Ishikawa (cell line): ENCODE measurements at regions not wholly inside any gene's neighbourhood (a gene's known extent, or its start where the extent isn't known, plus 50 kb on each side); places are given as distances from the start of the nearest gene placed in this dataset.

Source experiments
- CEBPB ChIP-seq: IDR thresholded peaks from 2 replicates; pipeline ENCODE4 v1.6.1; 2012
- CREB1 ChIP-seq: IDR thresholded peaks from 2 replicates; pipeline ENCODE4 v1.6.1; 2012; ENCODE audit warnings: low read depth
- EGR1 ChIP-seq: IDR thresholded peaks from 2 replicates; pipeline ENCODE4 v1.6.1; 2012
- EP300 ChIP-seq: IDR thresholded peaks from 2 replicates; pipeline ENCODE4 v1.6.1; 2012; ENCODE audit warnings: borderline replicate concordance
- FOXM1 ChIP-seq: IDR thresholded peaks from 2 replicates; pipeline ENCODE4 v1.6.1; 2012; ENCODE audit warnings: low read depth, borderline replicate concordance
- MAX ChIP-seq: IDR thresholded peaks from 2 replicates; pipeline ENCODE4 v1.6.1; 2012
- NFIC ChIP-seq: IDR thresholded peaks from 2 replicates; pipeline ENCODE4 v1.6.1; 2012
- RAD21 ChIP-seq: IDR thresholded peaks from 2 replicates; pipeline ENCODE4 v1.6.1; 2012; ENCODE audit warnings: low read depth
- REST ChIP-seq: IDR thresholded peaks from 2 replicates; pipeline ENCODE4 v1.6.1; 2012; ENCODE audit warnings: low read depth, mild to moderate bottlenecking
- TAF1 ChIP-seq: IDR thresholded peaks from 2 replicates; pipeline ENCODE4 v1.6.1; 2012; ENCODE audit warnings: low read depth, mild to moderate bottlenecking
- TCF12 ChIP-seq: IDR thresholded peaks from 2 replicates; pipeline ENCODE4 v1.6.1; 2012; ENCODE audit warnings: low read depth
- TEAD4 ChIP-seq: IDR thresholded peaks from 2 replicates; pipeline ENCODE4 v1.6.1; 2012
- USF1 ChIP-seq: IDR thresholded peaks from 2 replicates; pipeline ENCODE4 v1.6.1; 2012
- YY1 ChIP-seq: IDR thresholded peaks from 2 replicates; pipeline ENCODE4 v1.6.1; 2012; ENCODE audit warnings: low read depth
- ZBTB7A ChIP-seq: IDR thresholded peaks from 2 replicates; pipeline ENCODE4 v1.6.1; 2012; ENCODE audit warnings: low read depth

- TF ChIP-seq NFIC = no peak
- no peak for TF ChIP-seq TEAD4
- no peak for TF ChIP-seq CEBPB
- no peak for TF ChIP-seq USF1
- TF ChIP-seq EGR1 = no peak
- TF ChIP-seq REST = no peak
- no peak for TF ChIP-seq CREB1
- no peak for TF ChIP-seq YY1
- TF ChIP-seq TCF12 = no peak
- TF ChIP-seq FOXM1 = no peak
- no peak for TF ChIP-seq MAX
- TF ChIP-seq ZBTB7A = no peak
- TF ChIP-seq RAD21 = no peak
- no peak for TF ChIP-seq TAF1
- TF ChIP-seq EP300 = no peak
Measured at GRCh38 chr14:61187196-61187905, 93.8 kb downstream of the TMEM30B start.

GRCh38 chr14:61186341-61187195 is 94.6 kb downstream of the TMEM30B start:
- TF ChIP-seq MAX (no peak), ZBTB7A (no peak), USF1 (no peak), FOXM1 (no peak), EGR1 (no peak), EP300 (no peak), NFIC (no peak)

- TF ChIP-seq TEAD4 = no peak
Measured at GRCh38 chr14:61185534-61185933, 95.6 kb downstream of the TMEM30B start.

GRCh38 chr14:61184112-61184511 is 97.0 kb downstream of the TMEM30B start:
- TF ChIP-seq ZBTB7A (no peak), MAX (no peak), TAF1 (no peak), REST (no peak), YY1 (no peak), TEAD4 (no peak), CEBPB (no peak), EP300 (no peak), EGR1 (no peak)

GRCh38 chr14:61183196-61183885 is 97.8 kb downstream of the TMEM30B start:
- no peak for TF ChIP-seq CREB1
- no peak for TF ChIP-seq MAX
- TF ChIP-seq FOXM1 = no peak
- no peak for TF ChIP-seq TEAD4
- no peak for TF ChIP-seq EP300
- TF ChIP-seq REST = no peak
- TF ChIP-seq NFIC = no peak
- no peak for TF ChIP-seq ZBTB7A
- TF ChIP-seq YY1 = no peak
- no peak for TF ChIP-seq TCF12
- TF ChIP-seq EGR1 = no peak
- no peak for TF ChIP-seq USF1
